PFSK-1 (cell line): ENCODE measurements at regions not wholly inside any gene's neighbourhood (a gene's known extent, or its start where the extent isn't known, plus 50 kb on each side); places are given as distances from the start of the nearest gene placed in this dataset.
A peak's percentile ranks its signal among the peaks of the same experiment; 100 is the strongest.

Experiments used
- FOXP2 ChIP-seq: optimal IDR thresholded peaks from 2 replicates; pipeline ENCODE3; 2011; ENCODE audit warnings: borderline replicate concordance, control low read depth, inconsistent platforms; ENCODE audit not compliant: insufficient read depth; ENCODE audit errors: extremely low read length, extremely low read depth
- POLR2AphosphoS5 ChIP-seq: IDR thresholded peaks from 2 replicates; pipeline ENCODE4 v1.6.1; 2012; ENCODE audit warnings: low read depth, mild to moderate bottlenecking, control low read depth, low read length, moderate library complexity
- SIN3A ChIP-seq: IDR thresholded peaks from 2 replicates; pipeline ENCODE4 v1.6.1; 2012; ENCODE audit warnings: mild to moderate bottlenecking, low read length, moderate library complexity, borderline replicate concordance; ENCODE audit not compliant: insufficient read depth
- TAF1 ChIP-seq: IDR thresholded peaks from 2 replicates; pipeline ENCODE4 v1.6.1; 2012; ENCODE audit warnings: low read length, control low read depth, borderline replicate concordance; ENCODE audit not compliant: insufficient read depth
- TF ChIP-seq, protein P1 (sequence below), 2 experiments: IDR thresholded peaks; 2 replicates each; pipeline versions ENCODE4 v1.6.1 to v1.8.0; 2011 to 2012; ENCODE audit warnings: low read depth in 2 of 2, low read length in 2 of 2, control low read depth in 1 of 2, inconsistent platforms in 1 of 2, mild to moderate bottlenecking in 1 of 2, moderate library complexity in 1 of 2; ENCODE audit not compliant: insufficient read depth in 1 of 2

DNA sequence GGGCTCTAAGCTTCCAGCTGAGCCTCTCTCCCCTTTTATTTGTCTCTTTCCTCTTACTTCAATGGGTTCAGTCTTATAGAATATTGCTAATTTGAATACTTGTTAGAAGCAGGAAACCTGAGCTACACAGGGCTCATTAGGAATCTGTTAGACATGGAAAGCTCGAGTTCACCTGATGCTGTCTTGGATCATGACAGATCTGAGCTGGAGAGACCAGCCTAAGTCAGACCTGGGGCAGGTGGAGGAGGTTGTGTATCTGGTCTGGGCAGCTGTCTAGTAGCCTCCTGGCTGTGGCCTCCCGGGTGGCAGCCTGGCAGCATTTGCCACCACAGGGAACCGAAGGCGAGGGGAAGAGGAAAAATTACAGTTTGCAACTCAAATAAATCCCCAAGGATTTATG, 185.9 kb downstream of the ICOS start:
- TF ChIP-seq FOXP2 (no peak), POLR2AphosphoS5 (no peak), TAF1 (no peak), SIN3A (no peak)
- TF ChIP-seq, protein P1, sequence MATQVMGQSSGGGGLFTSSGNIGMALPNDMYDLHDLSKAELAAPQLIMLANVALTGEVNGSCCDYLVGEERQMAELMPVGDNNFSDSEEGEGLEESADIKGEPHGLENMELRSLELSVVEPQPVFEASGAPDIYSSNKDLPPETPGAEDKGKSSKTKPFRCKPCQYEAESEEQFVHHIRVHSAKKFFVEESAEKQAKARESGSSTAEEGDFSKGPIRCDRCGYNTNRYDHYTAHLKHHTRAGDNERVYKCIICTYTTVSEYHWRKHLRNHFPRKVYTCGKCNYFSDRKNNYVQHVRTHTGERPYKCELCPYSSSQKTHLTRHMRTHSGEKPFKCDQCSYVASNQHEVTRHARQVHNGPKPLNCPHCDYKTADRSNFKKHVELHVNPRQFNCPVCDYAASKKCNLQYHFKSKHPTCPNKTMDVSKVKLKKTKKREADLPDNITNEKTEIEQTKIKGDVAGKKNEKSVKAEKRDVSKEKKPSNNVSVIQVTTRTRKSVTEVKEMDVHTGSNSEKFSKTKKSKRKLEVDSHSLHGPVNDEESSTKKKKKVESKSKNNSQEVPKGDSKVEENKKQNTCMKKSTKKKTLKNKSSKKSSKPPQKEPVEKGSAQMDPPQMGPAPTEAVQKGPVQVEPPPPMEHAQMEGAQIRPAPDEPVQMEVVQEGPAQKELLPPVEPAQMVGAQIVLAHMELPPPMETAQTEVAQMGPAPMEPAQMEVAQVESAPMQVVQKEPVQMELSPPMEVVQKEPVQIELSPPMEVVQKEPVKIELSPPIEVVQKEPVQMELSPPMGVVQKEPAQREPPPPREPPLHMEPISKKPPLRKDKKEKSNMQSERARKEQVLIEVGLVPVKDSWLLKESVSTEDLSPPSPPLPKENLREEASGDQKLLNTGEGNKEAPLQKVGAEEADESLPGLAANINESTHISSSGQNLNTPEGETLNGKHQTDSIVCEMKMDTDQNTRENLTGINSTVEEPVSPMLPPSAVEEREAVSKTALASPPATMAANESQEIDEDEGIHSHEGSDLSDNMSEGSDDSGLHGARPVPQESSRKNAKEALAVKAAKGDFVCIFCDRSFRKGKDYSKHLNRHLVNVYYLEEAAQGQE (IDR thresholded peaks at IDR 0.05; ENCODE audit: insufficient read depth in 1 of 2, low read depth in 2 of 2, low read length in 2 of 2): no peak

DNA sequence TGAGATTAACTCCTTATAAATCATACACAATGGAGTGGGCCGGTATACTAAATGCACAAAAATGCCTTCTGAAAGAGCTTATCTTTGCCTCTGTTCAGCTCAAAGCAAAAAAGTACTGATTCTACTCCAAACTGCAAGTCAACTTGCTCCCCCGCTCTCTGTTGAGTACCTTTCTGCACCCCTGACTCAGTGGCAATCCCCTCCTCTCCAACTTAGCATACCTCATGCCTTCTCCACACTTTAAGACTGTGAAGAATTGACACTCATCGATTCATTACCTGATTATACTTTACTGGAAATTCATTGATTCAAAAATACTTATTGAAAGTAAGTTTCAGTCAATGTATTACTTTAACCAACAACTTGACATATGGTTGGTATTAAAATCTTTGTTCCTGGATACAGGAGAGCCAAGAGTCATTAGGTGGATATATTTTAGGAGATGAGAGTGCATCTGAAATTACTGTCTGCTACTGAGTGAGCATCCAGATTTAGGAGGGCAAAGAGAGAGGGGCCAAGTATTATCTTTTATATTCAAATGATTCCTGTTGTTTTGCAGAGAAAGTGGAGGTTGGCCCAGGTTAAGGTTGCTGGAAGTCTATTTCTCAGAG, 187.7 kb downstream of the ICOS start:
- TF ChIP-seq TAF1 (no peak), FOXP2 (no peak), POLR2AphosphoS5 (no peak), SIN3A (no peak)
- TF ChIP-seq, protein P1 (IDR thresholded peaks at IDR 0.05; ENCODE audit: insufficient read depth in 1 of 2, low read depth in 2 of 2, low read length in 2 of 2): no peak

DNA sequence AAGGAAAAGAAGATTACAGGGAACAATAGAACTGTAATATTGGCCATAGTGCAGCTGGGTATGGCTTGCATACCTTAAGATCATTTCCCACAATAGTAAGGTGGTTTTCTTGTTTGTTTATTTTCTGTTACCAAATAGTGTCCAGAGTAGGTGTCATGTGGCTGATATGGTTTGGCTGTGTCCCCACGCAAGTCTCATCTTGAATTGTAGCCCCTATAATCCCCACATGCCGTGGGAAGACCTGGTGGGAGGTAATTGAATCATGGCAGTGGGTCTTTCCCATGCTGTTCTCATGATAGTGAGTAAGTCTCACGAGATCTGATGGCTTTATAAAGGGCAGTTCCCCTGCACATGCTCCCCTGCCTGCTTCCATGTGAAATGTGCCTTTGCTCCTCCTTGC, 190.1 kb downstream of the ICOS start:
- TF ChIP-seq TAF1 (no peak), FOXP2 (no peak), POLR2AphosphoS5 (no peak), SIN3A (no peak)
- TF ChIP-seq, protein P1 (IDR thresholded peaks at IDR 0.05; ENCODE audit: insufficient read depth in 1 of 2, low read depth in 2 of 2, low read length in 2 of 2): no peak

DNA sequence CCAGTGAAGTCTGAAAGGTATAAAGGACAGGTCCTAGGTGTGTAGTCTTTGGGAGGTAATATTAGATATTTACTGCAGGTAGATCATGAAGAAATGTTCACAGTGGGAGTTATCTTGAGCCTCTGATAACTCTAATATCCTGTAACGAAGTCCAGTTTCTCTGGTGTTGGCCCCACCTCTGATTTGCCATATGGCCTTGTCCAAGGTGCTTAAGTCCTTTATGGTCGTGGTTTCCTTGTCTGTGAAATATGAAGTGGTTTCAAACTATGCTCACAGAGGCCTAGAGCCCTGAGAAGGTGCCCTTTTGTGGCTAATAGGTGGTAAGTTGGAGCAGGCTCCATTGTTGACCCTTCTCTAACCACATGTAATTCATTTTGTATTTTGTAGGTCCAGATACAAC, 190.7 kb downstream of the ICOS start:
- no peak for TF ChIP-seq TAF1
- TF ChIP-seq, protein P1 (IDR thresholded peaks at IDR 0.05; ENCODE audit: insufficient read depth in 1 of 2, low read depth in 2 of 2, low read length in 2 of 2): peak; percentile 71 to 94; a peak in 3 of 4 replicates
- no peak for TF ChIP-seq FOXP2

DNA sequence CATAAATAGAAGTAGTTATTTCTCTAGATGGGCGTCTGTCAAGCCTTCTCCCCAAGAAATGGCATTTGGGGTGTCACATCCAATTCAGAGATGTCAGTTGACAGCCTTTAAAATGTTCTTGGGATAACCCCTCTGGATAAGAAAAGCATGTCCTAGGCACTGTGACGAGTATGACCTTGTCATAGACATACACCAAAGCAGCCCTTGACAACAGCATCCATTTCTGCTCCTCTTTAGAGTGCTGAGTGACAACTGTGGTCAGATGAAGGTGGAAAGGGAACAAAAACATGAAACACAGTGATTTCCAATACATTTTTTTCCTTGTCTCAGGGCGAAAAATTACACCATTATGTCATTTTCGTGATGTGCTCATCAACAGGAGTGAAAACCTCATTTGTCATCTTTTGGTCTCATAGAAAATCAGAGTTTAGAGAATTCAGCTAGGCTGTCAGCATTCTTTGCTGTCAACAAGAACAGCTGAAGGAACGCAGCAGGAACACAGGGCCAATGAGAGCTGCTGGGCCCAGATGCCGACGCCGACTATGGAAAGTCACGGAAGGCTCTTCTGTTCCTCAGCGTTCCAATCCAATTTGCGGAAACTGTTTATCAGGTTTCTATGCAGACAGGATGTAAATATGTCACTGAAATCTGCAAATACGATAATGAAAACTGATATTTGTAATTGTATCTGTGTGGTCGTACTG, 193.2 kb downstream of the ICOS start:
- TF ChIP-seq FOXP2: no peak
